ENCODE measurements at regions not wholly inside any gene's neighbourhood (a gene's known extent, or its start where the extent isn't known, plus 50 kb on each side); places are given as distances from the start of the nearest gene placed in this dataset.

DNA sequence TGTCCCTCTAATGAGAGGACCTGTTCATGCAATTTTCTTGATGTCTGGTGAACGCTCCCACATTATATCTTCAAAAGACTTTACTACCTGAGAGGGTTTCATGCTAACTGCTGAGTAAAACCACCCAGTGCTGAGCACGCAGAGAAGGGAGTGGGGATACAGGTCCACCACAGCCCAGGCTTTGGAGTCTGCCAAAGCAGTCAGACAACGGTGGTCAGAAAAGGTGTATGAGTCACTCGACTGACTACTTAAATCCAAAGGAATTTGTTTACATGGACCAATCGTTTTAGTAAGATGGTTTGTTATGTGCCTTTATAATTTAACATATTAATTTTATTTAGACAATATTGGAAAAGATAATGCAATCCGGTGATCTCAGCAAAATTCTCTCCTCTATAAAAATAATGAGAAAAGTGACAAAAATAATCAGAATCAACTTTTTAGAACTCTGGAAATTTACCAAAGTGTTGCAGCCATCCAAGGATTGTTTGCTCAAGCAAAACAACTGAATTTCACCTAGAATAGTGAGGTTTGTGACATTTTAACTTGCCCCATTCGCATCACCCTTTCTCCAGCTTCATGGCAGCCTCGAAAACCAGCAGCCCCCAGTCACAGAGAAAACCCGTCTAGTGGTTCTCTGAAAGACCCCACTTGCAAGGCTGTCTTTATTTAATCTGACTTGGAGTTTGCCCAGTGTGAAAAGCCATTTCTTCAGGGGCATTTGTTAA is 52.1 kb upstream of the PLGLB2 start:
- peak; percentile 66 for DNase-seq

Measured in NCI-H226 (cell line).